ENCODE measurements at regions not wholly inside any gene's neighbourhood (a gene's known extent, or its start where the extent isn't known, plus 50 kb on each side); places are given as distances from the start of the nearest gene placed in this dataset.
"Not testable (repeated sequence)": the region's sequence is repeated elsewhere in the genome, so short reads cannot be mapped to it uniquely, and the experiment has no call there.

GRCh38 chr1:146715054-146715453, 223.1 kb upstream of the NBPF12 start:
- not testable (repeated sequence) for DNase-seq (ENCODE audit: low read depth, low spot score)

- not testable (repeated sequence) for DNase-seq (ENCODE audit: low read depth, low spot score)
Measured at GRCh38 chr1:146710838-146711521, 227.1 kb upstream of the NBPF12 start.

DNA sequence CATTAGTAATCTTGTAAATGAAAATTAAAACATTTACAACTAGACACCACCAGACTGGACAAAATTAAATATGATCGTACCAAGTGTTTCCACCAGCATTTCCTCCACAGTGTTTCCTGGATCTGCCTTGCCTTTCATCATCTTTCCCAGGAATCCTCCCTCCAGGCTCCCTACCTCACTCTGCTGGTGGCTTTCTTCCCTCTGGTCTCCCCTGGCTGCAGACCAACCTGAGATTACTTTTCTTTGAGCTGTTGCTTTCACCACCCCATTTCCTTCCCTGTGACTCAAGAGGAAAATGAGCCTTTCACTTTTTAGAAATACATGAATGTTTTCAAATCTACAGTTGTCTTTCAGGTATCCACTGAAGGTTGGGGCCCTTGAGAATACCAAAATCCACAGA, 228.8 kb upstream of the NBPF12 start:
- DNase-seq (ENCODE audit: low read depth, low spot score): not testable (repeated sequence)

DNA sequence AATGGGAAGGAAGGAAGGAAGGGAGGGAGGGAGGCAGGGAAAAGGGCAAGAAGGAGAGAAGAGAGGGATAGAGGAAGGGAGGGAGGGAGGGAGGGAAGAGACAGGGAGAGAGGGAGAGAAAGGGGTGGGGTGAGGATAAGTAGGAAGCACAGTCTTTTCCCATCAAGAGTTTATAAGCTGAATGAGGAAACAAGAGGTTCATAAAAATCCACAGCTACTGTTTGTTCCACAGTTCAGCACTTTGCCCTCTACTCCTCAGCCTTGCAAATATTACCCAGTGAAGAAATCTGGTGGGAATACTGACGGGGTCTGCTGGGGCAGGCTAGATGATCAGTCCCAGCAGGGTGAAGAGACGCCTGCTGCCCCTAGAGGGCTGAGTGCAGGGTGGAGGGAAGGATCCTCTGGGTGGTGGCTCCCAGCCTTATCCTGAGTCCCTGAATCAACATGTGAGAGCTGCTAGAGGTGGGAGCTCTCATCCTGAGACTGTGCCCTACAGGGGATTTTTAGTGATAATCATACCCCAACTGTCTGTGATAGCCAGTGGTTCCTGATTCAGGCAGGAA, 233.9 kb upstream of the NBPF12 start:
- DNase-seq (ENCODE audit: low read depth, low spot score): not testable (repeated sequence)

DNA sequence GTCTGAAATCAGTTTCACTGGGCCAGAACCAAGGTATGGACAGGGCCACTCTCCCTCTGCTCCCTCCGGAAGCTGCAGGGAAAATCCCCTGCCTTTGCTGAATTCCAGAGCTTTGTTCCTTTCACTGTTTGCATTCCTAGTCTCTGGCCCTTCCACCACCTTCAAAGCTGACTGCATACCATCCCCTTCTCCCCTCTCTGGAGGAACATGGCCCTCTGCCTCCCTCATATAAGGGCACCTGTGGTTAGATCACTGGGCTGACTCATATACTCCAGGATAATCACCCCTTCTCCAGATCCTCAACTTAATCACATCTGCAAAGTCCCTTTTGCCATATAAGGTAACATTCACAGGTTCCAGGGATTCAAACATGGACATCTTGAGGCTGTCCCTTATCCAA, 236.8 kb upstream of the NBPF12 start:
- not testable (repeated sequence) for DNase-seq (ENCODE audit: low read depth, low spot score)

DNA sequence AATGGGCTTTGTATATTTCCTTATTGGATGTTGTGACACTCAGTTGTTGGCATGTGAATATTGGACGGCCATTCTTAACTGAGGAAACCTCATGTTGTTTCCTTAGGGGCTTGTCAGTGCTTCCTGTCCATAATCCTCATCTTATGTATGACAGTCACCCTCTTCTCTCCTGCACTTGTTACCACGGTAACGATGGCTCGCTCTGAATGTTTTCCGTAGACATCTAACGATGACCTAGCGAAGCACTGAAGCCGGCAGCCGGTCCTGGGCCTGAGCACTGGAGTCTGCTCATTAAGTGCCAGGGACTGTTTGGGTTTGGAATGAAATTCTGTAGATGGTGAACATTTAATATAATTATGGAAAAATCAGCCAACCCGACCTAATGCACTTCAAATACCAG, 242.7 kb upstream of the NBPF12 start:
- not testable (repeated sequence) for DNase-seq (ENCODE audit: low read depth, low spot score)

GRCh38 chr1:146691798-146692197, 246.3 kb upstream of the NBPF12 start:
- DNase-seq (ENCODE audit: low read depth, low spot score): not testable (repeated sequence)

- DNase-seq (ENCODE audit: low read depth, low spot score): not testable (repeated sequence)
Measured at GRCh38 chr1:146688893-146689292, 249.2 kb upstream of the NBPF12 start.

GRCh38 chr1:146686777-146687366, 251.3 kb upstream of the NBPF12 start:
- not testable (repeated sequence) for DNase-seq (ENCODE audit: low read depth, low spot score)

GRCh38 chr1:146683126-146683429, 255.0 kb upstream of the NBPF12 start:
- DNase-seq (ENCODE audit: low read depth, low spot score): not testable (repeated sequence)

- not testable (repeated sequence) for DNase-seq (ENCODE audit: low read depth, low spot score)
Measured at GRCh38 chr1:146682227-146683125, 255.6 kb upstream of the NBPF12 start.

DNA sequence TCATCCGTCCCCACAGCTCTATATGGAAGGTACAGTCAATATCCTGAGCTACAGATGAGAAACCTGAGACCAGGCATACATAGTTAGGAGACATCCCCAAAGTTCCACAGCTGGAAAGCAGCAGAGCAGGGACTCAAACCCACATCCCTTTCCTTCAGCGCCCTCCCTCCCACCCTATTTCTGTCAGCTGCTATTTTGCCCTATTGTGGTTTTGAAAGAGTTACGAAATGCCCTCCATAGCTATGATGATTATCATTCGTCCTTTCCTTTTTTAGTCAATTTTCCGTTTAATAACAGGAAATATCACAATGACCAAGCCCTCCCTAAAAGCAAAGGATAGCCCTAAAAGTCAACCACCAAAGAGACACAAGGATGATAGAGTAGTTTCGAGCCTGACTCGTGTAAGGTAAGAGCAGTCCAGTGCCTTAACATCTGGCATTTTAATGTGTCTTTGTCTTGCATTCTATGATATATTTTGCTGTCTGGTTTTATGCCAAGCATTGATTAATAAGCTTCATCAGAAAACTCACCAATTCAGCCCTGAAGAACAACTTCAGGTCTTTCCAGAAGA, 264.3 kb upstream of the NBPF12 start:
- DNase-seq (ENCODE audit: low read depth, low spot score): not testable (repeated sequence)

GRCh38 chr1:146672608-146673007, 265.5 kb upstream of the NBPF12 start:
- DNase-seq (ENCODE audit: low read depth, low spot score): not testable (repeated sequence)

DNA sequence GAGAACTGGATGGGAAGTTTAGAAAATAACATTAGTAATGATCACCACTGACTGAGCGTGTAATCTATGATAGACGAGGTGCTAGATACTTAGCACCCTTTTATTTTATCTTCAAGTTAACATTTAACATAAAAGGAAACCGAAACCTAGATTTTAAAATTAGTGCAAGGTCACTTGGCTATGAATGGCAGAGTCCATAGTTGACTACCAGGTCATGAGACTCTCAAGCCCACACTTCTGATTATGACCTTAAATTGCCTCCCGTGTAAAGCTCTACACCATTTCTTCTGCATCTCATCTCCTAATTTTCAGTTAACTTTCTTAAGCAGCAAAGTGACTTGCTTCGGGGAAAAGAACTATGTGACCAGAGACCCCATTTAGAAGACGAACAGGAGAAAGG, 266.5 kb upstream of the NBPF12 start:
- not testable (repeated sequence) for DNase-seq (ENCODE audit: low read depth, low spot score)

DNA sequence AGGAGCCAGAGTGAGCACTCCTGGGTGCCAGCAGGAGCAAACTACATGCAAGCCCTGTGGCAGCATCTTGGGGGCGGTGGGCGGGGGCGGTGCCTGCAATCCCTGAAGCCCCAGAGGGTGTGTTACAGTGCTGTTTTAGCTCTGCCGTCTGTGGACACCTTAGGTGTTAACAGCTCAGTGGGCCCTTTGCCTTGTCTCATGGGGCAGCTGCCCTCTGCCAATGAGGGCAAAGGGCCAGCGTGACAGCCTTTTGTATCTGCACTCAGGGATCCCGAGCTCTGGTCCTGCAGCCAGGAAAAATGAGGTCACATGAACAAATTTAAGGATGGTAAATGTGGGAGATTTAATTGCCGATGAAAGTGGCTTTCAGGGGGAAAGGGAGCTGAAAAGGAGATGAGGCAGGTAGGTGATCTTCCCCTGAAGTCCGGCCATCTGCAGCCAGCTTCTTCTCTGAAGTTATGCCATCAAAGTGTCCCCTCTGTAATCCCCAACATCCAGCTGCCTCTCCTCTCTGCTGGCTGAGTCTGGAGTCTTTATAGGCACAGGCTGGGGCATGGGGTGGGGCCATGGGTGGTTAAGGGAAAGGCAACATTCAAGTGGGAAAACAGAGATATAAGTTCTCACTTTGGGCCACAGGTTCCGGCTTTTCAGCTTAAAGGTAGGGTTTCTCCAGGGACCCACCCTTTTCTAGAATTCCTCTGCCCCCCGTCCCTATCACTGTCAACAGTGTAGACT, 267.1 kb upstream of the NBPF12 start:
- not testable (repeated sequence) for DNase-seq (ENCODE audit: low read depth, low spot score)

- not testable (repeated sequence) for DNase-seq (ENCODE audit: low read depth, low spot score)
Measured at GRCh38 chr1:146666275-146666674, 271.8 kb upstream of the NBPF12 start.

GRCh38 chr1:146660242-146660641, 277.9 kb upstream of the NBPF12 start:
- DNase-seq (ENCODE audit: low read depth, low spot score): not testable (repeated sequence)

GRCh38 chr1:146656356-146657060, 281.6 kb upstream of the NBPF12 start:
- not testable (repeated sequence) for DNase-seq (ENCODE audit: low read depth, low spot score)

GRCh38 chr1:146654763-146655162, 283.4 kb upstream of the NBPF12 start:
- DNase-seq (ENCODE audit: low read depth, low spot score): not testable (repeated sequence)

- not testable (repeated sequence) for DNase-seq (ENCODE audit: low read depth, low spot score)
Measured at GRCh38 chr1:146645978-146646604, 292.0 kb upstream of the NBPF12 start.
